H1 (cell line): ENCODE measurements at regions not wholly inside any gene's neighbourhood (a gene's known extent, or its start where the extent isn't known, plus 50 kb on each side); places are given as distances from the start of the nearest gene placed in this dataset.

ENCODE experiments used
- CTCF ChIA-PET: fragments of 300-600 bp; sonication (Branson Sonifier 250); formaldehyde crosslinking; loops from one replicate; lab custom pipeline; 2021; ENCODE audit not compliant: partially characterized antibody; lab: Charles Lee
- POLR2A ChIA-PET: fragments of 300-600 bp; sonication (Branson Sonifier 250); formaldehyde crosslinking; loops from one replicate; lab custom pipeline; 2021; ENCODE audit warnings: inconsistent platforms; ENCODE audit not compliant: partially characterized antibody; lab: Charles Lee
- DNase-seq, 2 experiments: peaks; one replicate each; pipeline versions ENCODE4 v3.0.0 to v3.0.0-alpha.2; 2010 to 2022; ENCODE audit warnings: low spot score in 2 of 2, low read depth in 1 of 2, mixed read lengths in 1 of 2
- FAIRE-seq: peaks from 2 replicates; lab custom pipeline; 2011; peaks lifted over from hg19 to GRCh38; lab: Jason Lieb, UNC
- H2AFZ ChIP-seq: 2 replicates; pipeline ENCODE4 v1.8.1; 2012; ENCODE audit warnings: low read length, inconsistent platforms
- H2AK5ac ChIP-seq: 2 replicates; pipeline ENCODE4 v1.6.1; 2013; ENCODE audit warnings: low read depth, low read length
- H2BK120ac ChIP-seq: replicated peaks from 2 replicates; pipeline ENCODE3; 2013; ENCODE audit warnings: low read depth, low read length, inconsistent platforms
- H2BK12ac ChIP-seq: 2 replicates; pipeline ENCODE4 v1.6.1; 2013; ENCODE audit warnings: low read depth, low read length
- H2BK15ac ChIP-seq: 2 replicates; pipeline ENCODE4 v1.6.1; 2013; ENCODE audit warnings: low read length
- H2BK20ac ChIP-seq: 2 replicates; pipeline ENCODE4 v1.6.1; 2013; ENCODE audit warnings: low read length
- H2BK5ac ChIP-seq: 2 replicates; pipeline ENCODE4 v1.6.1; 2013; ENCODE audit warnings: low read depth, low read length
- H3K14ac ChIP-seq: 2 replicates; pipeline ENCODE4 v1.6.1; 2013; ENCODE audit warnings: inconsistent platforms; ENCODE audit not compliant: insufficient read length
- H3K18ac ChIP-seq: 2 replicates; pipeline ENCODE4 v1.6.1; 2013; ENCODE audit warnings: low read length; ENCODE audit errors: extremely low read depth
- H3K23ac ChIP-seq: 2 replicates; pipeline ENCODE4 v1.6.1; 2013; ENCODE audit warnings: inconsistent platforms; ENCODE audit not compliant: insufficient read length
- H3K23me2 ChIP-seq: 2 replicates; pipeline ENCODE4 v1.6.1; 2013; ENCODE audit warnings: low read depth, low read length
- H3K27ac ChIP-seq: 2 replicates; pipeline ENCODE4 v1.6.1; 2011; ENCODE audit warnings: low read depth, low read length, inconsistent platforms
- H3K27me3 ChIP-seq, 4 experiments: replicated peaks in 1 of 4; 1 replicate in 1 of 4; 2 replicates in 3 of 4; pipeline versions ENCODE4 v1.6.1 to v1.8.1; 2011 to 2013; ENCODE audit warnings: low read length in 3 of 4, mild to moderate bottlenecking in 3 of 4, inconsistent platforms in 2 of 4, mixed read lengths in 2 of 4, moderate library complexity in 1 of 4; ENCODE audit not compliant: control insufficient read depth in 3 of 4, insufficient read depth in 3 of 4; ENCODE audit errors: extremely low read depth in 1 of 4
- H3K36me3 ChIP-seq, 4 experiments: 2 replicates each; pipeline versions ENCODE4 v1.6.1 to v1.8.1; 2011 to 2013; ENCODE audit warnings: mild to moderate bottlenecking in 4 of 4, low read length in 3 of 4, moderate library complexity in 2 of 4, control low read depth in 1 of 4, inconsistent platforms in 1 of 4; ENCODE audit not compliant: insufficient read depth in 4 of 4, control insufficient read depth in 2 of 4
- H3K4ac ChIP-seq: replicated peaks from 2 replicates; pipeline ENCODE3; 2013; ENCODE audit warnings: low read length, low read depth, mixed read lengths, inconsistent platforms; ENCODE audit not compliant: insufficient read length
- H3K4me1 ChIP-seq, 4 experiments: replicated peaks in 1 of 4; 1 replicate in 1 of 4; 2 replicates in 3 of 4; pipeline versions ENCODE4 v1.6.1 to v1.8.1; 2011 to 2013; ENCODE audit warnings: low read length in 3 of 4, inconsistent platforms in 2 of 4, mixed read lengths in 1 of 4; ENCODE audit not compliant: insufficient read depth in 4 of 4, control insufficient read depth in 3 of 4
- H3K4me2 ChIP-seq, 2 experiments: 2 replicates each; pipeline versions ENCODE4 v1.6.1 to v1.8.1; 2011 to 2013; ENCODE audit warnings: low read depth in 2 of 2, low read length in 2 of 2, control low read depth in 1 of 2, inconsistent platforms in 1 of 2, mild to moderate bottlenecking in 1 of 2; ENCODE audit not compliant: insufficient read depth in 1 of 2
- H3K4me3 ChIP-seq, 4 experiments: fragments of 200-600, 300-600 bp in 1 of 4; sonication (generic), shearing (Covaris generic), sonication (Bioruptor Twin) in 1 of 4; 2 replicates each; pipeline versions ENCODE4 v1.5.1 to v1.8.1; 2011 to 2016; ENCODE audit warnings: low read length in 4 of 4, low read depth in 3 of 4, control low read depth in 2 of 4, inconsistent platforms in 2 of 4, mild to moderate bottlenecking in 2 of 4, mixed read lengths in 1 of 4, moderate library complexity in 1 of 4; ENCODE audit not compliant: insufficient read depth in 2 of 4; ENCODE audit errors: extremely low read depth in 1 of 4
- H3K56ac ChIP-seq: replicated peaks from 2 replicates; pipeline ENCODE3; 2013; ENCODE audit warnings: low read depth, mild to moderate bottlenecking, mixed read lengths, low read length, inconsistent platforms; ENCODE audit not compliant: insufficient read length
- H3K79me1 ChIP-seq: 2 replicates; pipeline ENCODE4 v1.6.1; 2013; ENCODE audit warnings: low read depth, low read length, control low read depth
- H3K79me2 ChIP-seq, 2 experiments: 2 replicates each; pipeline versions ENCODE4 v1.6.1 to v1.8.1; 2012 to 2013; ENCODE audit warnings: low read length in 2 of 2, mild to moderate bottlenecking in 2 of 2, inconsistent platforms in 1 of 2; ENCODE audit not compliant: insufficient read depth in 2 of 2, control insufficient read depth in 1 of 2
- H3K9ac ChIP-seq, 4 experiments: replicated peaks in 1 of 4; 1 replicate in 1 of 4; 2 replicates in 3 of 4; pipeline versions ENCODE4 v1.6.1 to v1.8.1; 2011 to 2013; ENCODE audit warnings: low read depth in 3 of 4, low read length in 3 of 4, control low read depth in 2 of 4, mild to moderate bottlenecking in 2 of 4, moderate library complexity in 2 of 4, inconsistent platforms in 1 of 4; ENCODE audit errors: extremely low read depth in 1 of 4
- H3K9me3 ChIP-seq, 2 experiments: 2 replicates each; pipeline versions ENCODE4 v1.6.1 to v1.8.1; 2012 to 2013; ENCODE audit warnings: mild to moderate bottlenecking in 2 of 2, moderate library complexity in 2 of 2, control low read depth in 1 of 2, inconsistent platforms in 1 of 2, low read depth in 1 of 2, low read length in 1 of 2, mixed read lengths in 1 of 2; ENCODE audit not compliant: insufficient read depth in 2 of 2
- H4K20me1 ChIP-seq, 2 experiments: replicated peaks in 1 of 2; 2 replicates each; pipeline versions ENCODE3 to v1.8.1; 2011 to 2013; ENCODE audit warnings: inconsistent platforms in 2 of 2, low read length in 2 of 2, mild to moderate bottlenecking in 1 of 2; ENCODE audit not compliant: insufficient read depth in 2 of 2, control insufficient read depth in 1 of 2
- H4K5ac ChIP-seq: 2 replicates; pipeline ENCODE4 v1.6.1; 2013; ENCODE audit warnings: low read length, low read depth, mixed read lengths, inconsistent platforms; ENCODE audit not compliant: insufficient read length
- H4K8ac ChIP-seq: 2 replicates; pipeline ENCODE4 v1.8.0; 2013; ENCODE audit warnings: mild to moderate bottlenecking, moderate library complexity, low read length, inconsistent platforms; ENCODE audit not compliant: insufficient read depth; ENCODE audit errors: extremely low read depth
- H4K91ac ChIP-seq: replicated peaks from 2 replicates; pipeline ENCODE3; 2013; ENCODE audit warnings: low read length, mixed read lengths, inconsistent platforms; ENCODE audit not compliant: insufficient read length
- RFX5 ChIP-seq: IDR thresholded peaks from 2 replicates; pipeline ENCODE4 v1.6.1; 2011; ENCODE audit warnings: low read depth, low read length, improper control_type of control experiment, borderline replicate concordance
- RXRA ChIP-seq: IDR thresholded peaks from 2 replicates; pipeline ENCODE4 v1.6.1; 2011; ENCODE audit warnings: low read depth, mild to moderate bottlenecking, low read length, moderate library complexity; ENCODE audit not compliant: insufficient read depth
- SIX5 ChIP-seq: IDR thresholded peaks from 2 replicates; pipeline ENCODE4 v1.6.1; 2011; ENCODE audit warnings: mild to moderate bottlenecking, low read depth, low read length
- TCF12 ChIP-seq: IDR thresholded peaks from 2 replicates; pipeline ENCODE4 v1.6.1; 2011; ENCODE audit warnings: low read depth, mild to moderate bottlenecking, low read length
- WGBS, 2 experiments: shearing (Covaris generic) in 1 of 2; methylation state at CpG; one replicate each; pipeline versions ENCODE4 v1.1.6 to v1.1.7; 2013 to 2015; ENCODE audit warnings: low lambda C conversion rate in 2 of 2, mixed read lengths in 2 of 2, inconsistent platforms in 1 of 2, low coverage in 1 of 2, missing lambda C conversion rate in 1 of 2; ENCODE audit not compliant: insufficient replicate concordance in 2 of 2, insufficient coverage in 1 of 2, insufficient read length in 1 of 2; ENCODE audit errors: extremely low coverage in 1 of 2, missing lambda C conversion rate in 1 of 2; 5-methylcytosine and 5-hydroxymethylcytosine counted together

DNA sequence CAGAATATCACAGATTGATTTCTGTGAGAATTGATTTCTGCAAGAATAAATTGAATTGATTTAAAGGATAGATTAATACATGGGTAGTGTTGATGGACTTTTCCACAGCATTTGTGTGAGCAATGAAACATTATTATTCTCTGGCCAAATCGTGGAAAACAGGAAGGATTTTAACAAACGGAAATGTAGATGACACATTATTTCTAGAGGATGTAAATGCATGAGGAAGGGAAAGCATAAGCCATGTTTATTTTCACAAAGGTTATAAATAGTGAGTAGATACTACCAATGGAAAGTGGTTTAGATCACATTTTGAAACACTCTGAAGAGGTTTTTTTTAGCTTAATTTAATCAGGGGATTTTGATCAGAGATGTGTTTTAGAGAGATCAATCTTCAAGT is 1534.6 kb upstream of the MIR17HG start:
- H3K36me3 ChIP-seq = no peaks in the 10 kb centered on the region
- no peaks in the 10 kb centered on the region for H3K27me3 ChIP-seq
- H2BK5ac ChIP-seq = no peak overlapping the region
- no peak overlapping the region for H2BK12ac ChIP-seq
- H3K4me3 ChIP-seq = no peak overlapping the region
- H2BK20ac ChIP-seq = no peak overlapping the region
- H2BK15ac ChIP-seq = no peak overlapping the region
- H4K91ac ChIP-seq = no peak overlapping the region
- no peak overlapping the region for H3K14ac ChIP-seq
- DNase-seq (no peak), FAIRE-seq (no peak)
- H3K4me1 ChIP-seq = 0 out of 7 replicates have a peak, but pooled peaks cover 0 to 2% (median 0%) of the 10 kb centered on the region in 4 experiments
- H4K20me1 ChIP-seq = no peaks in the 10 kb centered on the region
- H4K5ac ChIP-seq = no peak overlapping the region
- no peak overlapping the region for H2AK5ac ChIP-seq
- no peak overlapping the region for H3K9ac ChIP-seq
- ChIA-PET POLR2A (no interaction called here), CTCF (no interaction called here)
- H2AFZ ChIP-seq = no peak overlapping the region
- H3K27ac ChIP-seq = no peak overlapping the region
- no peak overlapping the region for H3K4ac ChIP-seq
- no peak overlapping the region for H2BK120ac ChIP-seq
- no peaks in the 10 kb centered on the region for H3K79me1 ChIP-seq
- H3K18ac ChIP-seq = no peak overlapping the region
- no peaks in the 10 kb centered on the region; a peak in 1 of 4 replicates for H3K9me3 ChIP-seq
- WGBS, 2 experiments = 95% methylated on average over 2 of the region's 2 CpGs; no CpG with 5 or more reads in 1 of the 2 experiments
- no peak overlapping the region for H4K8ac ChIP-seq
- H3K79me2 ChIP-seq = no peaks in the 10 kb centered on the region
- H3K23me2 ChIP-seq = no peaks in the 10 kb centered on the region
- TF ChIP-seq SIX5 (no peak), RXRA (no peak), RFX5 (no peak), TCF12 (no peak)
- no peak overlapping the region for H3K56ac ChIP-seq
- no peak overlapping the region for H3K23ac ChIP-seq
- H3K4me2 ChIP-seq = no peak overlapping the region
